BLaER1 treated with 17β-estradiol and CSF1 and Interleukin-3, amounts not matched to agents 10 nM and 100 nM (cell line): ENCODE measurements at regions not wholly inside any gene's neighbourhood (a gene's known extent, or its start where the extent isn't known, plus 50 kb on each side); places are given as distances from the start of the nearest gene placed in this dataset.

Experiments used
- H3K27ac ChIP-seq, 11 experiments: shearing (Covaris generic); formaldehyde crosslinking; 2 replicates each; pipeline ENCODE4 v1.8.1; 2022
- H3K27me3 ChIP-seq, 11 experiments: shearing (Covaris generic); formaldehyde crosslinking; 2 replicates each; pipeline ENCODE4 v1.8.1; 2022
- H3K36me3 ChIP-seq, 11 experiments: shearing (Covaris generic); formaldehyde crosslinking; 2 replicates each; pipeline ENCODE4 v1.8.1; 2022
- H3K4me1 ChIP-seq, 10 experiments: shearing (Covaris generic); formaldehyde crosslinking; 2 replicates each; pipeline ENCODE4 v1.8.1; 2022
- H3K4me2 ChIP-seq, 11 experiments: shearing (Covaris generic); formaldehyde crosslinking; 2 replicates each; pipeline ENCODE4 v1.8.1; 2022
- H3K4me3 ChIP-seq, 10 experiments: shearing (Covaris generic); formaldehyde crosslinking; 2 replicates each; pipeline ENCODE4 v1.8.1; 2022
- H3K9ac ChIP-seq, 11 experiments: shearing (Covaris generic); formaldehyde crosslinking; 2 replicates each; pipeline ENCODE4 v1.8.1; 2022
- H3K9me3 ChIP-seq, 11 experiments: shearing (Covaris generic); formaldehyde crosslinking; replicated peaks in 1 of 11; 2 replicates each; pipeline ENCODE4 v1.8.1; 2022
- H4K20me1 ChIP-seq, 11 experiments: shearing (Covaris generic); formaldehyde crosslinking; 2 replicates each; pipeline ENCODE4 v1.8.1; 2022
- Cebpa-rat ChIP-seq, 11 experiments: shearing (Covaris generic); IDR thresholded peaks; 2 replicates each; pipeline ENCODE4 v1.8.1; 2022

- H3K4me2 ChIP-seq: no peak overlapping the region
- H3K36me3 ChIP-seq: no peaks in the 10 kb centered on the region
- TF ChIP-seq Cebpa-rat (IDR thresholded peaks at IDR 0.05): no peak
Observed at GRCh38 chr1:31498376-31499040, 77.8 kb upstream of the TINAGL1 start.

GRCh38 chr1:31501505-31501904 lies 74.8 kb upstream of the TINAGL1 start:
- no peaks in the 10 kb centered on the region for H3K36me3 ChIP-seq
- no peaks in the 10 kb centered on the region for H3K9me3 ChIP-seq
- no peak overlapping the region for H3K9ac ChIP-seq
- H3K4me1 ChIP-seq: peaks cover 23 to 57% (median 49%) of the 10 kb centered on the region in 10 experiments
- H3K4me2 ChIP-seq: peak overlapping the region in 8 of 11 experiments; percentile 29 to 93 (median 86); a peak in 10 of 22 replicates
- TF ChIP-seq Cebpa-rat (IDR thresholded peaks at IDR 0.05): no peak
- H3K4me3 ChIP-seq: no peak overlapping the region
- 0 out of 22 replicates have a peak, but pooled peaks cover 0 to 4% (median 0%) of the 10 kb centered on the region in 11 experiments for H3K27me3 ChIP-seq
- H4K20me1 ChIP-seq: no peaks in the 10 kb centered on the region
- H3K27ac ChIP-seq: no peak overlapping the region

More at GRCh38 chr1:31498376-31499040, 77.8 kb upstream of the TINAGL1 start:
- Histone ChIP-seq H3K27ac (no peak overlapping the region), H3K9ac (no peak overlapping the region), H3K4me3 (no peak overlapping the region), H3K9me3 (no peaks in the 10 kb centered on the region), H3K4me1 (peaks cover 0 to 37% (median 26%) of the 10 kb centered on the region in 10 experiments; a peak in 18 of 20 replicates), H4K20me1 (no peaks in the 10 kb centered on the region), H3K27me3 (0 out of 22 replicates have a peak, but pooled peaks cover 0 to 3% (median 0%) of the 10 kb centered on the region in 11 experiments)

GRCh38 chr1:31502253-31502652 lies 74.1 kb upstream of the TINAGL1 start:
- Histone ChIP-seq H3K4me1 (peaks cover 30 to 64% (median 57%) of the 10 kb centered on the region in 10 experiments), H3K9me3 (no peaks in the 10 kb centered on the region), H3K27me3 (0 out of 22 replicates have a peak, but pooled peaks cover 0 to 4% (median 0%) of the 10 kb centered on the region in 11 experiments), H3K9ac (no peak overlapping the region), H4K20me1 (no peaks in the 10 kb centered on the region), H3K4me2 (peak overlapping the region in 8 of 11 experiments; percentile 29 to 93 (median 86); a peak in 15 of 22 replicates), H3K36me3 (no peaks in the 10 kb centered on the region), H3K27ac (no peak overlapping the region), H3K4me3 (no peak overlapping the region)
- TF ChIP-seq Cebpa-rat (IDR thresholded peaks at IDR 0.05): no peak

GRCh38 chr1:31502926-31503511 lies 73.3 kb upstream of the TINAGL1 start:
- Histone ChIP-seq H3K27me3 (0 out of 22 replicates have a peak, but pooled peaks cover 0 to 9% (median 0%) of the 10 kb centered on the region in 11 experiments), H3K27ac (no peak overlapping the region), H3K4me2 (peak overlapping the region; percentile 37 to 93 (median 83); a peak in 20 of 22 replicates), H3K4me1 (peaks cover 38 to 72% (median 64%) of the 10 kb centered on the region in 10 experiments), H3K36me3 (no peaks in the 10 kb centered on the region), H4K20me1 (no peaks in the 10 kb centered on the region), H3K4me3 (no peak overlapping the region), H3K9me3 (no peaks in the 10 kb centered on the region), H3K9ac (peak overlapping the region in 1 of 11 experiments; percentile 39; a peak in 1 of 22 replicates)
- TF ChIP-seq Cebpa-rat (IDR thresholded peaks at IDR 0.05): no peak

GRCh38 chr1:31503570-31503969 lies 72.7 kb upstream of the TINAGL1 start:
- Histone ChIP-seq H3K9me3 (no peaks in the 10 kb centered on the region), H3K9ac (peak overlapping the region in 2 of 11 experiments; percentile 15 to 39; a peak in 2 of 22 replicates), H4K20me1 (no peaks in the 10 kb centered on the region), H3K4me2 (peak overlapping the region; percentile 37 to 93 (median 83)), H3K4me1 (peaks cover 43 to 78% (median 70%) of the 10 kb centered on the region in 10 experiments), H3K36me3 (no peaks in the 10 kb centered on the region), H3K27ac (no peak overlapping the region), H3K4me3 (no peak overlapping the region; a peak in 2 of 20 replicates), H3K27me3 (0 out of 22 replicates have a peak, but pooled peaks cover 0 to 11% (median 0%) of the 10 kb centered on the region in 11 experiments)
- TF ChIP-seq Cebpa-rat (IDR thresholded peaks at IDR 0.05): no peak

- Histone ChIP-seq H3K36me3 (no peaks in the 10 kb centered on the region), H3K9me3 (no peaks in the 10 kb centered on the region), H3K27ac (no peak overlapping the region), H4K20me1 (no peaks in the 10 kb centered on the region), H3K4me1 (peaks cover 47 to 82% (median 74%) of the 10 kb centered on the region in 10 experiments), H3K4me2 (peak overlapping the region; percentile 37 to 93 (median 83)), H3K27me3 (0 out of 22 replicates have a peak, but pooled peaks cover 0 to 11% (median 0%) of the 10 kb centered on the region in 11 experiments), H3K4me3 (no peak overlapping the region; a peak in 2 of 20 replicates), H3K9ac (peak overlapping the region in 2 of 11 experiments; percentile 15 to 39; a peak in 1 of 22 replicates)
- no peak for TF ChIP-seq Cebpa-rat (IDR thresholded peaks at IDR 0.05)
Observed at GRCh38 chr1:31504001-31504400, 72.3 kb upstream of the TINAGL1 start.

- Histone ChIP-seq H3K4me1 (peaks cover 58 to 100% (median 91%) of the 10 kb centered on the region in 10 experiments), H3K27me3 (0 out of 22 replicates have a peak, but pooled peaks cover 0 to 11% (median 0%) of the 10 kb centered on the region in 11 experiments), H3K9ac (peak overlapping the region in 10 of 11 experiments; percentile 7 to 73 (median 34); a peak in 15 of 22 replicates), H3K9me3 (no peaks in the 10 kb centered on the region), H3K4me2 (peak overlapping the region; percentile 61 to 93 (median 84)), H3K4me3 (peak overlapping the region in 3 of 10 experiments; percentile 44 to 62 (median 50); a peak in 5 of 20 replicates), H4K20me1 (0 out of 22 replicates have a peak, but pooled peaks cover 0 to 4% (median 0%) of the 10 kb centered on the region in 11 experiments), H3K27ac (peak overlapping the region in 10 of 11 experiments; percentile 26 to 85 (median 62); a peak in 20 of 22 replicates), H3K36me3 (no peaks in the 10 kb centered on the region)
- TF ChIP-seq Cebpa-rat (IDR thresholded peaks at IDR 0.05): no peak
Observed at GRCh38 chr1:31505911-31506497, 70.3 kb upstream of the TINAGL1 start.

GRCh38 chr1:31507221-31507620 lies 69.1 kb upstream of the TINAGL1 start:
- Histone ChIP-seq H3K27ac (peak overlapping the region in 8 of 11 experiments; percentile 37 to 85 (median 60); a peak in 15 of 22 replicates), H3K27me3 (0 out of 22 replicates have a peak, but pooled peaks cover 0 to 11% (median 0%) of the 10 kb centered on the region in 11 experiments), H3K36me3 (no peaks in the 10 kb centered on the region; a peak in 2 of 22 replicates), H3K4me3 (peak overlapping the region in 3 of 10 experiments; percentile 44 to 62 (median 50); a peak in 4 of 20 replicates), H3K9ac (peak overlapping the region in 4 of 11 experiments; percentile 16 to 73 (median 66); a peak in 5 of 22 replicates), H3K4me2 (peak overlapping the region; percentile 61 to 93 (median 84)), H4K20me1 (0 out of 22 replicates have a peak, but pooled peaks cover 0 to 4% (median 0%) of the 10 kb centered on the region in 11 experiments), H3K4me1 (peaks cover 58 to 96% (median 90%) of the 10 kb centered on the region in 10 experiments), H3K9me3 (peaks cover 0 to 7% (median under 1%) of the 10 kb centered on the region in 11 experiments; a peak in 10 of 22 replicates)
- TF ChIP-seq Cebpa-rat (IDR thresholded peaks at IDR 0.05): no peak
